HG02642 (cell line): ENCODE measurements at regions not wholly inside any gene's neighbourhood (a gene's known extent, or its start where the extent isn't known, plus 50 kb on each side); places are given as distances from the start of the nearest gene placed in this dataset.

Experiments used
- ATAC-seq: cut with Tn5 transposase; IDR thresholded peaks from one replicate; pipeline ENCODE4 v1.9.1; 2021; ENCODE audit warnings: mild to moderate bottlenecking; ENCODE audit not compliant: unreplicated experiment, poor library complexity

GRCh38 chr14:65184032-65184764, 81.9 kb upstream of the MAX start:
- no peak for ATAC-seq

GRCh38 chr14:65185829-65186228, 83.5 kb upstream of the MAX start:
- ATAC-seq, result no peak

- ATAC-seq, result no peak
Measured at GRCh38 chr14:65186951-65187350, 84.6 kb upstream of the MAX start.

- ATAC-seq, result no peak
Measured at GRCh38 chr14:65187421-65188049, 85.2 kb upstream of the MAX start.

GRCh38 chr14:65190312-65190711, 88.0 kb upstream of the MAX start:
- ATAC-seq, result no peak

GRCh38 chr14:65191716-65192115, 89.4 kb upstream of the MAX start:
- no peak for ATAC-seq

- ATAC-seq, result no peak
Measured at GRCh38 chr14:65192686-65193085, 90.4 kb upstream of the MAX start.

GRCh38 chr14:65193916-65194590, 91.7 kb upstream of the MAX start:
- ATAC-seq, result no peak

- ATAC-seq, result peak; percentile 84
Measured at GRCh38 chr14:65195042-65195719, 92.9 kb upstream of the MAX start.

GRCh38 chr14:65198346-65198745, 96.0 kb upstream of the MAX start:
- ATAC-seq, result no peak

GRCh38 chr14:65200454-65200853, 98.1 kb upstream of the MAX start:
- ATAC-seq, result no peak

- ATAC-seq, result no peak
Measured at GRCh38 chr14:65203574-65203973, 101.3 kb upstream of the MAX start.

GRCh38 chr14:65204056-65204455, 101.7 kb upstream of the MAX start:
- ATAC-seq, result no peak

- ATAC-seq, result no peak
Measured at GRCh38 chr14:65206078-65206447, 103.7 kb upstream of the MAX start.

- ATAC-seq, result peak; percentile 61
Measured at GRCh38 chr14:65206448-65207096, 104.3 kb upstream of the MAX start.

GRCh38 chr14:65208548-65208947, 106.2 kb upstream of the MAX start:
- no peak for ATAC-seq

GRCh38 chr14:65210118-65210821, 108.0 kb upstream of the MAX start:
- ATAC-seq, result no peak

- ATAC-seq, result no peak
Measured at GRCh38 chr14:65210822-65211182, 108.5 kb upstream of the MAX start.

GRCh38 chr14:65211341-65211987, 109.1 kb upstream of the MAX start:
- no peak for ATAC-seq

- no peak for ATAC-seq
Measured at GRCh38 chr14:65213316-65213715, 111.0 kb upstream of the MAX start.
